ENCODE measurements at regions not wholly inside any gene's neighbourhood (a gene's known extent, or its start where the extent isn't known, plus 50 kb on each side); places are given as distances from the start of the nearest gene placed in this dataset.
"Not testable (repeated sequence)": the region's sequence is repeated elsewhere in the genome, so short reads cannot be mapped to it uniquely, and the experiment has no call there.

- H3K27me3 ChIP-seq; H3K4me3 ChIP-seq; H3K9me3 ChIP-seq; ATAC-seq (ENCODE audit: low FRiP score in 2 of 2); H3K36me3 ChIP-seq; DNase-seq; H3K4me1 ChIP-seq; H3K27ac ChIP-seq: not testable (repeated sequence)
Observed at GRCh38 chr9:67492028-67492427, 366.7 kb upstream of the ANKRD20A1 start.

- not testable (repeated sequence) for H3K27ac ChIP-seq
Observed at GRCh38 chr9:67477465-67477864, 381.3 kb upstream of the ANKRD20A1 start.

GRCh38 chr9:67470739-67471138, 388.0 kb upstream of the ANKRD20A1 start:
- not testable (repeated sequence) for DNase-seq; ATAC-seq (ENCODE audit: low FRiP score in 2 of 2); H3K4me1 ChIP-seq; H3K9me3 ChIP-seq; H3K27me3 ChIP-seq; H3K4me3 ChIP-seq; H3K27ac ChIP-seq; H3K36me3 ChIP-seq
- WGBS, 2 donors: no CpG with 5 or more reads among the region's 5 CpGs

More at GRCh38 chr9:67477465-67477864, 381.3 kb upstream of the ANKRD20A1 start:
- not testable (repeated sequence) for H3K27me3 ChIP-seq; H3K36me3 ChIP-seq; H3K9me3 ChIP-seq; H3K4me3 ChIP-seq; H3K4me1 ChIP-seq; ATAC-seq (ENCODE audit: low FRiP score in 2 of 2); DNase-seq
- no CpG with 5 or more reads among the region's 4 CpGs for WGBS, 2 donors

GRCh38 chr9:67468326-67468725, 390.4 kb upstream of the ANKRD20A1 start:
- not testable (repeated sequence) for H3K4me3 ChIP-seq; ATAC-seq (ENCODE audit: low FRiP score in 2 of 2); H3K4me1 ChIP-seq; H3K36me3 ChIP-seq; DNase-seq; H3K27me3 ChIP-seq; H3K27ac ChIP-seq; H3K9me3 ChIP-seq
- WGBS, 2 donors: no CpG with 5 or more reads among the region's 1 CpG

GRCh38 chr9:67461796-67462757, 396.7 kb upstream of the ANKRD20A1 start:
- H3K27me3 ChIP-seq; H3K36me3 ChIP-seq; DNase-seq; H3K4me1 ChIP-seq; H3K9me3 ChIP-seq; H3K27ac ChIP-seq; H3K4me3 ChIP-seq; ATAC-seq (ENCODE audit: low FRiP score in 2 of 2): not testable (repeated sequence)
- WGBS, 2 donors: no CpG with 5 or more reads among the region's 25 CpGs

GRCh38 chr9:67452941-67453340, 405.8 kb upstream of the ANKRD20A1 start:
- H3K27me3 ChIP-seq; DNase-seq; H3K36me3 ChIP-seq; H3K9me3 ChIP-seq; H3K4me1 ChIP-seq; ATAC-seq (ENCODE audit: low FRiP score in 2 of 2); H3K4me3 ChIP-seq; H3K27ac ChIP-seq: not testable (repeated sequence)
- no CpG with 5 or more reads among the region's 3 CpGs for WGBS, 2 donors

GRCh38 chr9:67442313-67442712, 416.4 kb upstream of the ANKRD20A1 start:
- not testable (repeated sequence) for H3K4me1 ChIP-seq; H3K27me3 ChIP-seq; H3K4me3 ChIP-seq; DNase-seq; H3K36me3 ChIP-seq; H3K27ac ChIP-seq; H3K9me3 ChIP-seq; ATAC-seq (ENCODE audit: low FRiP score in 2 of 2)
- no CpG with 5 or more reads among the region's 3 CpGs for WGBS, 2 donors

GRCh38 chr9:67437011-67437410, 421.7 kb upstream of the ANKRD20A1 start:
- not testable (repeated sequence) for ATAC-seq (ENCODE audit: low FRiP score in 2 of 2); H3K4me3 ChIP-seq; H3K4me1 ChIP-seq; H3K36me3 ChIP-seq; H3K27ac ChIP-seq; H3K27me3 ChIP-seq; H3K9me3 ChIP-seq; DNase-seq
- WGBS, 2 donors: 86 to 90% methylated on average over 1 of the region's 3 CpGs

GRCh38 chr9:67424881-67425280, 432.5 kb upstream of the SPATA31A3 start:
- H3K36me3 ChIP-seq, DNase-seq, H3K4me1 ChIP-seq, H3K4me3 ChIP-seq, H3K9me3 ChIP-seq, H3K27ac ChIP-seq, H3K27me3 ChIP-seq: not testable (repeated sequence)
- no CpG with 5 or more reads among the region's 4 CpGs for WGBS, 2 donors
- peak in 1 of 2 donors; percentile 7 for ATAC-seq (ENCODE audit: low FRiP score in 2 of 2)

GRCh38 chr9:67423049-67423728, 430.8 kb upstream of the SPATA31A3 start:
- WGBS, 2 donors: 55 to 61% methylated on average over 1 of the region's 9 CpGs
- not testable (repeated sequence) for ATAC-seq (ENCODE audit: low FRiP score in 2 of 2); DNase-seq; H3K4me3 ChIP-seq; H3K27ac ChIP-seq; H3K27me3 ChIP-seq; H3K36me3 ChIP-seq; H3K4me1 ChIP-seq; H3K9me3 ChIP-seq

- DNase-seq; ATAC-seq (ENCODE audit: low FRiP score in 2 of 2); H3K4me3 ChIP-seq; H3K4me1 ChIP-seq; H3K27me3 ChIP-seq; H3K9me3 ChIP-seq; H3K36me3 ChIP-seq; H3K27ac ChIP-seq: not testable (repeated sequence)
- no CpG with 5 or more reads among the region's 4 CpGs for WGBS, 2 donors
Observed at GRCh38 chr9:67418496-67419079, 426.2 kb upstream of the SPATA31A3 start.

GRCh38 chr9:67417341-67417983, 425.1 kb upstream of the SPATA31A3 start:
- not testable (repeated sequence) for DNase-seq, H3K27me3 ChIP-seq, H3K36me3 ChIP-seq, H3K4me1 ChIP-seq, H3K9me3 ChIP-seq, H3K4me3 ChIP-seq, H3K27ac ChIP-seq
- peak in 1 of 2 donors; percentile 41 for ATAC-seq (ENCODE audit: low FRiP score in 2 of 2)
- 91% methylated on average over 1 of the region's 7 CpGs; no CpG with 5 or more reads in 1 of the 2 donors for WGBS, 2 donors

Measured in upper lobe of left lung (tissue), 6 donors.